ENCODE measurements at regions not wholly inside any gene's neighbourhood (a gene's known extent, or its start where the extent isn't known, plus 50 kb on each side); places are given as distances from the start of the nearest gene placed in this dataset.

DNA sequence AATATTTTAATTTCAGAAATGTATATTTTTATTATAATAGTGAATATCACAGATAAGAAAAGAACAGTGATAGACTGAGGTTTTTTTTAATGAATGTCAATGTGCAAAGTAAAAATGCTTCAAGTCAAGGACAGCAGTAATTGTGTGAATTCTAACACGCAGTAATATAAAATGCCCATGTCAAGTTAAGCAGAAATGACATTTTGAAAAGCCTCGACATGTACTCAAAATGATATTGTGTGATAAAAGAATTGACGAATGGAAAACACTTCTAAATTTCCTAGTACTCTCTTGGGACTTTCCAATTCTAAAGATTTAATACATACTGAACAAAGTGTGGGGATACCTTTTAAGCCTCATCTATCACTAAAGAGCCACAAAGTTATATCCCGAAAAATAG, 172.6 kb downstream of the SLITRK6 start:
- TF ChIP-seq, protein P1, sequence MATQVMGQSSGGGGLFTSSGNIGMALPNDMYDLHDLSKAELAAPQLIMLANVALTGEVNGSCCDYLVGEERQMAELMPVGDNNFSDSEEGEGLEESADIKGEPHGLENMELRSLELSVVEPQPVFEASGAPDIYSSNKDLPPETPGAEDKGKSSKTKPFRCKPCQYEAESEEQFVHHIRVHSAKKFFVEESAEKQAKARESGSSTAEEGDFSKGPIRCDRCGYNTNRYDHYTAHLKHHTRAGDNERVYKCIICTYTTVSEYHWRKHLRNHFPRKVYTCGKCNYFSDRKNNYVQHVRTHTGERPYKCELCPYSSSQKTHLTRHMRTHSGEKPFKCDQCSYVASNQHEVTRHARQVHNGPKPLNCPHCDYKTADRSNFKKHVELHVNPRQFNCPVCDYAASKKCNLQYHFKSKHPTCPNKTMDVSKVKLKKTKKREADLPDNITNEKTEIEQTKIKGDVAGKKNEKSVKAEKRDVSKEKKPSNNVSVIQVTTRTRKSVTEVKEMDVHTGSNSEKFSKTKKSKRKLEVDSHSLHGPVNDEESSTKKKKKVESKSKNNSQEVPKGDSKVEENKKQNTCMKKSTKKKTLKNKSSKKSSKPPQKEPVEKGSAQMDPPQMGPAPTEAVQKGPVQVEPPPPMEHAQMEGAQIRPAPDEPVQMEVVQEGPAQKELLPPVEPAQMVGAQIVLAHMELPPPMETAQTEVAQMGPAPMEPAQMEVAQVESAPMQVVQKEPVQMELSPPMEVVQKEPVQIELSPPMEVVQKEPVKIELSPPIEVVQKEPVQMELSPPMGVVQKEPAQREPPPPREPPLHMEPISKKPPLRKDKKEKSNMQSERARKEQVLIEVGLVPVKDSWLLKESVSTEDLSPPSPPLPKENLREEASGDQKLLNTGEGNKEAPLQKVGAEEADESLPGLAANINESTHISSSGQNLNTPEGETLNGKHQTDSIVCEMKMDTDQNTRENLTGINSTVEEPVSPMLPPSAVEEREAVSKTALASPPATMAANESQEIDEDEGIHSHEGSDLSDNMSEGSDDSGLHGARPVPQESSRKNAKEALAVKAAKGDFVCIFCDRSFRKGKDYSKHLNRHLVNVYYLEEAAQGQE (IDR thresholded peaks at IDR 0.05; ENCODE audit: unreplicated experiment): no peak
- no peak for TF ChIP-seq EZH2phosphoT487 (IDR thresholded peaks at IDR 0.05; ENCODE audit: unreplicated experiment)
- TF ChIP-seq POLR2AphosphoS5 (IDR thresholded peaks at IDR 0.05; ENCODE audit: low read depth): no peak
